Small intestine (tissue), 7 donors: ENCODE measurements at regions not wholly inside any gene's neighbourhood (a gene's known extent, or its start where the extent isn't known, plus 50 kb on each side); places are given as distances from the start of the nearest gene placed in this dataset.
"Not testable (repeated sequence)": the region's sequence is repeated elsewhere in the genome, so short reads cannot be mapped to it uniquely, and the experiment has no call there.

Experiments used
- DNase-seq, 2 donors: peaks; one replicate each; pipeline versions ENCODE4 v3.0.0 to v3.0.0-alpha.2; 2013
- FAIRE-seq: peaks from 2 replicates; lab custom pipeline; 2012; peaks lifted over from hg19 to GRCh38; lab: Jason Lieb, UNC
- H3K27ac ChIP-seq, 3 donors: one replicate each; pipeline ENCODE4 v1.5.1; 2013; ENCODE audit warnings: low read length in 2 of 3, mild to moderate bottlenecking in 2 of 3, control low read depth in 1 of 3, inconsistent platforms in 1 of 3, low read depth in 1 of 3, moderate library complexity in 1 of 3
- H3K27me3 ChIP-seq, 3 donors: one replicate each; pipeline ENCODE4 v1.6.1; 2013; ENCODE audit warnings: low read length in 3 of 3, inconsistent platforms in 1 of 3; ENCODE audit not compliant: control insufficient read depth in 3 of 3, insufficient read depth in 3 of 3
- H3K36me3 ChIP-seq, 3 donors: one replicate each; pipeline ENCODE4 v1.6.1; 2013; ENCODE audit warnings: low read length in 3 of 3, inconsistent platforms in 1 of 3, low read depth in 1 of 3, mild to moderate bottlenecking in 1 of 3, moderate library complexity in 1 of 3; ENCODE audit not compliant: control insufficient read depth in 3 of 3, insufficient read depth in 2 of 3
- H3K4me1 ChIP-seq, 3 donors: one replicate each; pipeline ENCODE4 v1.6.1; 2013; ENCODE audit warnings: low read length in 2 of 3, inconsistent platforms in 1 of 3, low read depth in 1 of 3, mild to moderate bottlenecking in 1 of 3, moderate library complexity in 1 of 3; ENCODE audit not compliant: control insufficient read depth in 3 of 3, insufficient read depth in 2 of 3
- H3K4me3 ChIP-seq, 3 donors: one replicate each; pipeline ENCODE4 v1.5.1; 2013; ENCODE audit warnings: low read length in 3 of 3, control low read depth in 1 of 3, inconsistent platforms in 1 of 3, low read depth in 1 of 3, mild to moderate bottlenecking in 1 of 3, moderate library complexity in 1 of 3
- H3K9me3 ChIP-seq, 2 donors: one replicate each; pipeline ENCODE4 v1.6.1; 2013; ENCODE audit warnings: low read depth in 1 of 2, low read length in 1 of 2; ENCODE audit not compliant: control insufficient read depth in 2 of 2, insufficient read depth in 1 of 2
- WGBS, 3 donors: extraction: QIAGEN DNeasy Blood & Tissue Kit; methylation state at CpG; one replicate each; pipeline ENCODE4 v1.1.7; 2013; 5-methylcytosine and 5-hydroxymethylcytosine counted together
- donor health status: healthy with polysubstance abuse.
- donor health status: control.
- donor health status: control.
- donor health status: Bipolar disorder and iron deficiency.
- donor health status: healthy.

GRCh38 chr6:95743591-95743990 lies 166.3 kb downstream of the MANEA start:
- no peak for DNase-seq
- no peak overlapping the region for H3K27ac ChIP-seq
- no peaks in the 10 kb centered on the region for H3K27me3 ChIP-seq
- H3K4me1 ChIP-seq, result no peaks in the 10 kb centered on the region
- H3K9me3 ChIP-seq, result no peaks in the 10 kb centered on the region
- H3K4me3 ChIP-seq, result no peak overlapping the region
- no peak for FAIRE-seq
- WGBS, 3 donors, result 55 to 63% (median 61%) methylated on average over 4 of the region's 4 CpGs
- no peaks in the 10 kb centered on the region for H3K36me3 ChIP-seq

- H3K9me3 ChIP-seq, H3K27me3 ChIP-seq, H3K27ac ChIP-seq, H3K4me1 ChIP-seq, H3K4me3 ChIP-seq, DNase-seq, FAIRE-seq, H3K36me3 ChIP-seq: not testable (repeated sequence)
- WGBS, 3 donors, result 82 to 96% (median 88%) methylated on average over 19 to 36 of the region's 36 CpGs
Observed at GRCh38 chr6:95758236-95759069, 181.1 kb downstream of the MANEA start.

- whole genome bisulfite sequencing, 3 donors, result 35 to 65% (median 46%) methylated on average over 4 of the region's 4 CpGs
- no peaks in the 10 kb centered on the region for H3K9me3 ChIP-seq
- FAIRE-seq (no peak), DNase-seq (no peak)
- no peaks in the 10 kb centered on the region for H3K4me1 ChIP-seq
- H3K4me3 ChIP-seq, result no peak overlapping the region
- H3K27ac ChIP-seq, result no peak overlapping the region
- H3K36me3 ChIP-seq, result no peaks in the 10 kb centered on the region
- no peaks in the 10 kb centered on the region for H3K27me3 ChIP-seq
Observed at GRCh38 chr6:95767897-95768463, 190.6 kb downstream of the MANEA start.

GRCh38 chr6:95768539-95768938 lies 191.2 kb downstream of the MANEA start:
- no peaks in the 10 kb centered on the region for H3K4me1 ChIP-seq
- no peaks in the 10 kb centered on the region for H3K36me3 ChIP-seq
- H3K27ac ChIP-seq, result no peak overlapping the region
- no peaks in the 10 kb centered on the region for H3K27me3 ChIP-seq
- H3K4me3 ChIP-seq, result no peak overlapping the region
- 43 to 50% (median 46%) methylated on average over 3 of the region's 3 CpGs for WGBS, 3 donors
- no peaks in the 10 kb centered on the region for H3K9me3 ChIP-seq
- DNase-seq, result no peak
- no peak for FAIRE-seq

- no peak for DNase-seq
Observed at GRCh38 chr6:95777338-95777737, 200.0 kb downstream of the MANEA start.

GRCh38 chr6:95780037-95780436 lies 202.7 kb downstream of the MANEA start:
- WGBS, 3 donors, result 13 to 42% (median 14%) methylated on average over 1 of the region's 1 CpG
- Histone ChIP-seq H3K4me1 (no peaks in the 10 kb centered on the region), H3K9me3 (no peaks in the 10 kb centered on the region), H3K36me3 (no peaks in the 10 kb centered on the region), H3K27ac (no peak overlapping the region), H3K27me3 (no peaks in the 10 kb centered on the region), H3K4me3 (no peak overlapping the region)
- DNase-seq, result no peak
- peak; percentile 5 for FAIRE-seq

More at GRCh38 chr6:95777338-95777737, 200.0 kb downstream of the MANEA start:
- Histone ChIP-seq H3K27me3 (no peaks in the 10 kb centered on the region), H3K27ac (no peak overlapping the region), H3K36me3 (no peaks in the 10 kb centered on the region), H3K9me3 (no peaks in the 10 kb centered on the region), H3K4me1 (no peaks in the 10 kb centered on the region), H3K4me3 (no peak overlapping the region)
- FAIRE-seq, result no peak
- WGBS, 3 donors, result 85 to 86% (median 86%) methylated on average over 2 of the region's 2 CpGs

GRCh38 chr6:95784019-95784418 lies 206.7 kb downstream of the MANEA start:
- no peak for FAIRE-seq
- no peak for DNase-seq
- no peaks in the 10 kb centered on the region for H3K9me3 ChIP-seq

GRCh38 chr6:95784869-95785268 lies 207.5 kb downstream of the MANEA start:
- FAIRE-seq (no peak), DNase-seq (no peak)
- no peaks in the 10 kb centered on the region for H3K9me3 ChIP-seq
- no peaks in the 10 kb centered on the region for H3K4me1 ChIP-seq
- H3K36me3 ChIP-seq, result no peaks in the 10 kb centered on the region
- no peak overlapping the region for H3K27ac ChIP-seq
- WGBS, 3 donors, result 75 to 85% (median 77%) methylated on average over 3 of the region's 3 CpGs
- no peaks in the 10 kb centered on the region for H3K27me3 ChIP-seq
- no peak overlapping the region for H3K4me3 ChIP-seq

More at GRCh38 chr6:95784019-95784418, 206.7 kb downstream of the MANEA start:
- Histone ChIP-seq H3K4me3 (no peak overlapping the region), H3K27me3 (no peaks in the 10 kb centered on the region), H3K36me3 (no peaks in the 10 kb centered on the region), H3K4me1 (no peaks in the 10 kb centered on the region), H3K27ac (no peak overlapping the region)
